Neural progenitor cell (in vitro differentiated cells): ENCODE measurements at regions not wholly inside any gene's neighbourhood (a gene's known extent, or its start where the extent isn't known, plus 50 kb on each side); places are given as distances from the start of the nearest gene placed in this dataset.

Source experiments
- CTCF ChIP-seq: fragments of 200-600 bp; sonication (generic); IDR thresholded peaks from 2 replicates; pipeline ENCODE4 v1.5.1; 2017; ENCODE audit warnings: antibody characterized with exemption, mild to moderate bottlenecking
- EZH2phosphoT487 ChIP-seq: fragments of 200-600 bp; sonication (generic); IDR thresholded peaks from 2 replicates; pipeline ENCODE4 v1.6.1; 2017; ENCODE audit warnings: antibody characterized with exemption

- TF ChIP-seq EZH2phosphoT487 (no peak), CTCF (no peak)
Measured at GRCh38 chr5:112614986-112615385, 122.7 kb upstream of the APC start.
